HepG2 (cell line): ENCODE measurements at regions not wholly inside any gene's neighbourhood (a gene's known extent, or its start where the extent isn't known, plus 50 kb on each side); places are given as distances from the start of the nearest gene placed in this dataset.

Source experiments
- ATAC-seq: fragments of 200-7000 bp; cut with Tn5 transposase; 3 replicates; pipeline ENCODE4 v1.9.1; 2020; ENCODE audit warnings: mild to moderate bottlenecking, moderate library complexity
- BruUV-seq: library from RNA; stranded (reverse); fragments of 400-500 nt; replicated peaks from 2 replicates; lab custom pipeline; 2021; lab: Mats Ljungman, UMichigan
- CTCF ChIA-PET: fragments of 300-600 bp; formaldehyde crosslinking; extraction: SDS; loops from one replicate; lab custom pipeline; 2021; ENCODE audit warnings: low total read pairs, inconsistent platforms, low intra/inter-chr PET ratio; lab: Yijun Ruan, JAX
- POLR2A ChIA-PET: fragments of 350-600 bp; sonication (Branson Sonifier 250); formaldehyde crosslinking; loops from one replicate; lab custom pipeline; 2020; ENCODE audit warnings: antibody characterized with exemption, inconsistent platforms; lab: Yijun Ruan, JAX
- DNase-seq: peaks from one replicate; pipeline ENCODE4 v3.0.0-alpha.2; 2015; ENCODE audit warnings: low spot score
- FAIRE-seq: peaks from 3 replicates; lab custom pipeline; 2011; peaks lifted over from hg19 to GRCh38; lab: Jason Lieb, UNC
- H2AFZ ChIP-seq: one replicate; pipeline ENCODE4 v1.6.1; 2011; ENCODE audit warnings: low read length, inconsistent platforms
- H3K27ac ChIP-seq: fragments of 300-600 bp; 3 replicates; pipeline ENCODE4 v1.8.0; 2011; ENCODE audit warnings: mixed run types, mild to moderate bottlenecking, mixed read lengths, low read length, inconsistent platforms; ENCODE audit not compliant: insufficient read depth; ENCODE audit errors: extremely low read length
- H3K27me3 ChIP-seq, 2 experiments: fragments of 200-600 bp in 1 of 2; 2 replicates in 1 of 2; 3 replicates in 1 of 2; pipeline versions ENCODE4 v1.6.0 to v1.8.0; 2011; ENCODE audit warnings: low read length in 2 of 2, mild to moderate bottlenecking in 2 of 2, moderate library complexity in 2 of 2, inconsistent platforms in 1 of 2; ENCODE audit not compliant: insufficient read depth in 2 of 2, control insufficient read depth in 1 of 2
- H3K36me3 ChIP-seq, 2 experiments: fragments of 200-600 bp in 1 of 2; replicated peaks in 1 of 2; 2 replicates in 1 of 2; 3 replicates in 1 of 2; pipeline versions ENCODE4 v1.5.1 to v1.8.0; 2011; ENCODE audit warnings: low read length in 2 of 2, inconsistent platforms in 1 of 2; ENCODE audit not compliant: insufficient read depth in 2 of 2, control insufficient read depth in 1 of 2
- H3K4me1 ChIP-seq: 2 replicates; pipeline ENCODE4 v1.5.1; 2012; ENCODE audit warnings: low read length, inconsistent platforms; ENCODE audit not compliant: insufficient read depth
- H3K4me2 ChIP-seq: 2 replicates; pipeline ENCODE4 v1.6.0; 2011; ENCODE audit warnings: low read depth, low read length, inconsistent platforms
- H3K4me3 ChIP-seq, 3 experiments: fragments of 200-600 bp in 1 of 3; sonication (generic), shearing (Covaris generic) in 1 of 3; replicated peaks in 1 of 3; 2 replicates each; pipeline ENCODE4 v1.5.1; 2011 to 2016; ENCODE audit warnings: low read length in 3 of 3, inconsistent platforms in 2 of 3, low read depth in 2 of 3, mild to moderate bottlenecking in 2 of 3, control low read depth in 1 of 3, mixed read lengths in 1 of 3; ENCODE audit not compliant: insufficient read depth in 1 of 3
- H3K79me2 ChIP-seq: one replicate; pipeline ENCODE4 v1.6.1; 2011; ENCODE audit warnings: low read length, inconsistent platforms; ENCODE audit not compliant: insufficient read depth
- H3K9ac ChIP-seq: 2 replicates; pipeline ENCODE4 v1.6.0; 2011; ENCODE audit warnings: mild to moderate bottlenecking, low read depth, low read length, inconsistent platforms; ENCODE audit not compliant: insufficient read depth
- H3K9me3 ChIP-seq: 2 replicates; pipeline ENCODE4 v1.5.1; 2012; ENCODE audit warnings: mild to moderate bottlenecking, low read length
- H4K20me1 ChIP-seq: 2 replicates; pipeline ENCODE4 v1.6.0; 2011; ENCODE audit warnings: inconsistent platforms, mild to moderate bottlenecking, low read length, moderate library complexity; ENCODE audit not compliant: insufficient read depth
- ARNT ChIP-seq: fragments of 450-650 bp; IDR thresholded peaks from 2 replicates; pipeline ENCODE4 v1.6.1; 2017
- ATF2 ChIP-seq: sonication (generic); formaldehyde crosslinking; IDR thresholded peaks from 2 replicates; pipeline ENCODE4 v1.4.0; 2020; ENCODE audit warnings: missing genetic modification reagents
- CEBPG ChIP-seq: IDR thresholded peaks from 2 replicates; pipeline ENCODE4 v1.6.1; 2016
- FOXM1 ChIP-seq: sonication (generic); formaldehyde crosslinking; IDR thresholded peaks from 2 replicates; pipeline ENCODE4 v1.5.0; 2020; ENCODE audit warnings: missing genetic modification reagents
- HINFP ChIP-seq: sonication (generic); formaldehyde crosslinking; IDR thresholded peaks from 2 replicates; pipeline ENCODE4 v1.4.0; 2020; ENCODE audit warnings: low read depth, mild to moderate bottlenecking, missing genetic modification reagents
- MAF1 ChIP-seq: sonication (generic); formaldehyde crosslinking; IDR thresholded peaks from 2 replicates; pipeline ENCODE4 v1.5.0; 2020; ENCODE audit warnings: missing genetic modification reagents, borderline replicate concordance
- MTERF4 ChIP-seq: sonication (generic); formaldehyde crosslinking; IDR thresholded peaks from 2 replicates; pipeline ENCODE4 v1.8.0; 2023; ENCODE audit warnings: mild to moderate bottlenecking, missing genetic modification reagents
- NBN ChIP-seq: fragments of 450-650 bp; conservative IDR thresholded peaks from 2 replicates; pipeline ENCODE4 v1.6.1; 2017
- POLR2G ChIP-seq: fragments of 200-400 bp; formaldehyde crosslinking; IDR thresholded peaks from 2 replicates; pipeline ENCODE4 v1.6.1; 2018; ENCODE audit warnings: mild to moderate bottlenecking, low read depth, low read length, moderate library complexity
- PRDM4 ChIP-seq: sonication (generic); formaldehyde crosslinking; IDR thresholded peaks from 2 replicates; pipeline ENCODE4 v1.9.0; 2021; ENCODE audit warnings: missing genetic modification reagents, borderline replicate concordance
- RFXAP ChIP-seq: sonication (generic); formaldehyde crosslinking; IDR thresholded peaks from 2 replicates; pipeline ENCODE4 v1.4.0; 2020; ENCODE audit warnings: missing genetic modification reagents, borderline replicate concordance
- ZC3H13 ChIP-seq: sonication (generic); formaldehyde crosslinking; IDR thresholded peaks from 2 replicates; pipeline ENCODE4 v1.8.1; 2023; ENCODE audit warnings: mild to moderate bottlenecking, missing genetic modification reagents, moderate library complexity
- ZNF232 ChIP-seq: sonication (generic); formaldehyde crosslinking; IDR thresholded peaks from 2 replicates; pipeline ENCODE4 v1.4.0; 2020; ENCODE audit warnings: missing genetic modification reagents, borderline replicate concordance
- ZNF253 ChIP-seq: sonication (generic); formaldehyde crosslinking; IDR thresholded peaks from 2 replicates; pipeline ENCODE4 v1.8.0; 2022; ENCODE audit warnings: mild to moderate bottlenecking, missing genetic modification reagents, borderline replicate concordance
- ZNF383 ChIP-seq: sonication (generic); formaldehyde crosslinking; IDR thresholded peaks from 2 replicates; pipeline ENCODE4 v1.4.0; 2020; ENCODE audit warnings: missing genetic modification reagents, mild to moderate bottlenecking, borderline replicate concordance
- ZNF704 ChIP-seq: sonication (generic); formaldehyde crosslinking; IDR thresholded peaks from 2 replicates; pipeline ENCODE4 v1.8.1; 2023; ENCODE audit warnings: mild to moderate bottlenecking, inconsistent platforms, moderate library complexity, missing genetic modification reagents, borderline replicate concordance
- WGBS: methylation state at CpG from one replicate; pipeline ENCODE4 v1.1.6; 2017; ENCODE audit warnings: low lambda C conversion rate; 5-methylcytosine and 5-hydroxymethylcytosine counted together
- in situ Hi-C: cut with HindIII; loops from 2 replicates; pipeline ENCODE4 v1.10.0; 2017; ENCODE audit warnings: low pct_unique_long_range_greater_than_20kb; ENCODE audit not compliant: extremely low pct_ligation_motif_present
- intact Hi-C: fragments of 100-400 bp; cut with micrococcal nuclease; formaldehyde crosslinking; loops from one replicate; pipeline ENCODE4 v1.10.0; 2022; ENCODE audit not compliant: unreplicated experiment

- Histone ChIP-seq H3K27me3 (no peaks in the 10 kb centered on the region), H3K36me3 (no peaks in the 10 kb centered on the region), H3K9me3 (no peaks in the 10 kb centered on the region), H3K79me2 (no peaks in the 10 kb centered on the region), H3K4me2 (peak overlapping the region; percentile 84), H4K20me1 (no peaks in the 10 kb centered on the region), H3K9ac (peak overlapping the region; percentile 60), H2AFZ (no peak overlapping the region), H3K27ac (peak overlapping the region; percentile 81), H3K4me1 (peaks cover 86% of the 10 kb centered on the region), H3K4me3 (peak overlapping the region in 2 of 3 experiments; percentile 6 to 50; a peak in 2 of 6 replicates)
- 21% methylated on average over 7 of the region's 7 CpGs for WGBS
- FAIRE-seq (no peak), DNase-seq (no peak), ATAC-seq (peak; percentile 39)
- in situ Hi-C loops (loop anchor here (5.0 to 25.0 kb wide), 2 partner anchors 100 to 260 kb away; partner anchors contain the start of gene NUDT4), intact Hi-C loops (loop anchor here (1.0 to 10.0 kb wide), 9 partner anchors 8 to 342 kb away; partner anchors contain the start of gene NUDT4)
- BruUV-seq, result TSS peak; percentile 32
- ChIA-PET CTCF (interaction anchor here (1.3 to 2.4 kb wide), 5 partner anchors 29 to 342 kb away, joined by 4 to 32 read pairs (median 6); no protein-coding TSS in a partner anchor), POLR2A (interaction anchor here (0.9 to 1.9 kb wide), 10 partner anchors 11 to 140 kb away, joined by 3 to 11 read pairs (median 4); no protein-coding TSS in a partner anchor)
- 0 out of 2 replicates have a peak, but pooled peaks have one; percentile 9 for TF ChIP-seq PRDM4 (CRISPR knock-in tag)
- no peak for TF ChIP-seq MAF1 (CRISPR knock-in tag)
- peak; percentile 22; the same call in 1 of the 2 replicates for TF ChIP-seq ZC3H13
- 0 out of 2 replicates have a peak, but pooled peaks have one; percentile 18 for TF ChIP-seq HINFP (CRISPR knock-in tag)
- TF ChIP-seq POLR2G, result peak; percentile 28; the same call in 1 of the 2 replicates
- 0 out of 2 replicates have a peak, but pooled peaks have one; percentile 30 for TF ChIP-seq ZNF704 (CRISPR knock-in tag)
- TF ChIP-seq ARNT, result no peak
- TF ChIP-seq ZNF383 (CRISPR knock-in tag), result peak; percentile 56; the same call in 1 of the 2 replicates
- no peak for TF ChIP-seq FOXM1
- no peak for TF ChIP-seq ZNF253 (CRISPR knock-in tag)
- TF ChIP-seq NBN, result no peak
- no peak for TF ChIP-seq ATF2 (CRISPR knock-in tag)
- no peak for TF ChIP-seq ZNF232
- peak; percentile 88 for TF ChIP-seq CEBPG (CRISPR knock-in tag)
- TF ChIP-seq MTERF4 (CRISPR knock-in tag), result 0 out of 2 replicates have a peak, but pooled peaks have one; percentile 2
- no peak for TF ChIP-seq RFXAP (CRISPR knock-in tag)
Observed at GRCh38 chr12:93127107-93127560, 198.0 kb upstream of the EEA1 start.
